Limb (tissue), 2 donors: ENCODE measurements at regions not wholly inside any gene's neighbourhood (a gene's known extent, or its start where the extent isn't known, plus 50 kb on each side); places are given as distances from the start of the nearest gene placed in this dataset.

Source experiments
- DNase-seq, 2 donors: peaks; one replicate each; pipeline ENCODE4 v3.0.0-alpha.2; 2016; ENCODE audit errors: extremely low spot score in 2 of 2

- peak in 1 of 2 donors; percentile 28 for DNase-seq
Measured at GRCh38 chr20:40806929-40807820, 118.1 kb upstream of the MAFB start.

GRCh38 chr20:40807821-40808170, 118.8 kb upstream of the MAFB start:
- peak in 1 of 2 donors; percentile 28 for DNase-seq

DNA sequence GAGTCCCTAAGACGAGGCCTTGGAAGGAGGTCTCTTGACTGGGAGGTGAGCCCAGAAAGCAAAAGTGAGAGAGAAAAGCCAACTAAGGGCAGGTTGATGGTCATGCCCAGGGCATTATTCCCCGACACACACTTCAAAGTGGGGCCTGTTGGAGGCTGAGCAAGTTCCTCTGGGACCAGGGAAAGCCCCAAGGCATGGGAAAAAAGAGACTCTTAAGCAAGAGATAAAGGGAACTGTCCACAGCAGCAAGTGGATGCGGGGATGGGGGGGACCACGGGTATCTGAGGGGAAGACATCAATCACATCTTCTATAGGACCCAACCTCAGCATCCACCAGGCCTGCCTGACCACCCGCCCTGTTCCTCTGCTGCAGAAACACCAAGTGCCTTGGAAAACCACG, 119.9 kb upstream of the MAFB start:
- peak in 1 of 2 donors; percentile 11 for DNase-seq

- DNase-seq = no peak
Measured at GRCh38 chr20:40809361-40809760, 120.3 kb upstream of the MAFB start.

DNA sequence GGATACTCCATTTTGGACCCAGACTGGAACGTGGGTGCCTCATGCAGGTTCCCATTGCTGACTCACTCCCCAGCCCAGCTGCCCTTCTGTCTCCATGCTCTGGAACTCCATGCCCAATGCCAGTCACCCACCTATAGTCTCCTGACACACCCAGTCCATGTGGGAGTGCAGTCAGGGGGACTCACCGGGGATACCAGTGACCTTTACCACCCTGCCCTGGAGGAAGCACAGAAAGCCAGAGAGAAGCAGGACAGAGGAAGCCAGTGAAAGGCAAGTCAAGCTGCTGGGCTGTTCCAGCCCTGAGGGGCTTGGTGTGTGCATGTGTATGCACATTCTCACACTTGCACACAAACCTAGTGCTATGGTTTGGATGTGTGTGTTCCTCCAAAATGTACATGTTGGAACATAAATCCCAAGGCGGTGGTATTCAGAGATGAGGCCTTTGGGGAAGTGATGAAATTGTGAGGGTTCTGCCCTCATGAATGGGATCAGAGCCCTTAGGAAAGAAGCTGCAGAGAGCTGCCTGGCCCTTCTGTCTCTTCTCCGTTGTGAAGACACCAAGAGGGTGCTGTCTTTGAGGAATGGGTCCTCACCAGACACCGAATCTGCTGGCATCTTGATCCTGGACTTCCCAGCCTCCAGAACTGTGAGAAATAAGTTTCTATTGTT, 121.4 kb upstream of the MAFB start:
- DNase-seq = peak in 1 of 2 donors; percentile 9

- peak in 1 of 2 donors; percentile 8 for DNase-seq
Measured at GRCh38 chr20:40811004-40811403, 122.0 kb upstream of the MAFB start.

DNA sequence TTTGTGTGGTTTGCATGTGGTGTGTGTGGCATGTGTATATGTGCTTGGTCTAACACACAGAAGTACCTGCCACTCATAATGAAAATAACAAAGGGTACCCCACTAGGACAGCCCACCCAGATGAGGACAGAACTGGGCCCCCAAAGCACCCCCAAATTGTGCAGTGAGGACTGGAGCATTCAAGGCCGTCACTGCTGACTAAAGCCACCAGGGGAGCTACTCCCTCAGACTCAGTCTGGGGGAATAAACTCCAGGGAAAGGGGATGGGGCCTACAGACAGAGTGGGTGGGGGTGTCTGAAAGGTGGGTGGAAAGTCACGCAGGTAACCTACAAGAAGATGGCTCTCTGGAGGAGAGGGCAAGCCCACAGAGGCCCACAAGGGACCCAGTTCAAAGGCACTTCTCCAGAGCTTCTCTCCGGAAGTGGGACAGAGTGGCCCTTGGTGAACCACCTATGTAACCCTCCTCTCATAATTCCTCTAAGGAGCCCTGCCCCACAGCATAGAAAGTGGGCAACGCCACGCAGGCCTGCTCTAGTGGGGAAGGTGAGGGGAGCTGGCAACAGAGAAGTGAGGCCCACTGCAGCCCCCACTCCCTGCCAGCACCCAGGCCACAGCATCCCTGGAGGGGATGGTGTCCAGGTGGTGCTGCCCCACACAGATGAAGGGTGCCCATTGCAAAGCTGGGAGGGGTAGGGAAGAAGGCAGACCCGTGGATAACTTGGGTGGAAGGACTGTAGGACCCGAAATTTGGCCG, 122.8 kb upstream of the MAFB start:
- peak in 1 of 2 donors; percentile 27 for DNase-seq

DNA sequence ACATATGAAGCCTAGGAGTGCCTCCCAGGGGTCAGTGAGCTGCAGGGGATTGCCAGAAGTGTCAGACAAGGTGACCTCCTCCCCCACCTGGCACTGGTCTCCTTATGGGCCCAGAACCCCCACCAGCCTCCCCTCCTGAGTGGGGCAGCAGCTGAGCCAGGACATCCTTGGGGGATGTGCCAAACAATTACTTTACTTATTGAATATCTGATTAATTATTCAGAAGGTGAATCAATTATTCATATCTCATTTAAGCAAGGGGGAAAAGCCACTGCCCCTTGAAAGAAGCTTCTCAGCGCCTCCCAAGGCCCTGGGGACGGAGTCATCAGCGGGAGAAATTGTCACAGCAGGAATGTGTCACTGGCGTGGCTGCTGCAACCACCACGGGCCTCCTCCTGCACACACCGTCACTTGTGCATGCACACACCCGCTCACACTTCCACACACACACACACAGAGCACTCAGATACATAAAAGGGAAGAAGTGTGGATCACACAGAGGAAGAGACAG, 123.4 kb upstream of the MAFB start:
- DNase-seq = no peak

DNA sequence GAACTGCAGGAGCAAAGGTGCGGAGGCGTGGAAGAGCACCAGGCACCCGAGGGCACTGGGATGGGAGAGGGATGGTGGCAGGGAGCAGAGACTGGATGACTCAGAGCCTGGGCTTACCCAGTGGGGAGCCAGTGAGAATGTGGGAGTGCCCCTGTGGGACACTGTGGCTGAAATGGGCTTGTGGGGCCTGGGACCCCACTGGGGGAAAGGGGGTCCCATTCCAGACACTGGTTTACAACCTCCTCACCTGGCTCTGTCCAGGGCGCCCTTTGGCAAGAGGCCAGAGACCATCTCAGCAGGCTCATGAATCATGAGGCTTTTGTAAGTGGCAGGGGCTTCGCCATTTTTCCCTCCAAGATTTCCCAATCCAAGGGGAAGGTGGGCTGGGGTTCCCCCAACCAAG, 124.0 kb upstream of the MAFB start:
- peak in 1 of 2 donors; percentile 15 for DNase-seq

- DNase-seq = peak; percentile 4 to 38
Measured at GRCh38 chr20:40813708-40814630, 124.9 kb upstream of the MAFB start.

GRCh38 chr20:40814631-40814960, 125.6 kb upstream of the MAFB start:
- DNase-seq = peak in 1 of 2 donors; percentile 12

GRCh38 chr20:40815156-40816038, 126.4 kb upstream of the MAFB start:
- peak in 1 of 2 donors; percentile 21 for DNase-seq

DNA sequence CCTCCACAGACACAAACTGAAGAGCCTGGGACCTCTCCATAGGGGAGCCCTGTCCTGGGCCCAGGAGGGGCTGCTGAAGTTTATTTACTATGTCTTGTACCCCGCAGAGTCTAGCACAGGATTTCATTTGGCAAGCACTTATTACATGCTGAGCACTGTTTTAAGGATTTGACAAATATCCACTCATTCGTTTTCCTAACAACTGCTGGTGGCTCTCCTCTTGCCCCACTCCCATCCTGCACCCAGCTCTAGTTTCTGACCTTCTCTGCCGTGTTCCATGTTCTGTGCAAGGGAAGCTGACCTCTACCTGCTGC, 127.0 kb upstream of the MAFB start:
- DNase-seq = peak in 1 of 2 donors; percentile 1

GRCh38 chr20:40821429-40821828, 132.4 kb upstream of the MAFB start:
- DNase-seq = no peak

GRCh38 chr20:40826699-40827098, 137.7 kb upstream of the MAFB start:
- no peak for DNase-seq

DNA sequence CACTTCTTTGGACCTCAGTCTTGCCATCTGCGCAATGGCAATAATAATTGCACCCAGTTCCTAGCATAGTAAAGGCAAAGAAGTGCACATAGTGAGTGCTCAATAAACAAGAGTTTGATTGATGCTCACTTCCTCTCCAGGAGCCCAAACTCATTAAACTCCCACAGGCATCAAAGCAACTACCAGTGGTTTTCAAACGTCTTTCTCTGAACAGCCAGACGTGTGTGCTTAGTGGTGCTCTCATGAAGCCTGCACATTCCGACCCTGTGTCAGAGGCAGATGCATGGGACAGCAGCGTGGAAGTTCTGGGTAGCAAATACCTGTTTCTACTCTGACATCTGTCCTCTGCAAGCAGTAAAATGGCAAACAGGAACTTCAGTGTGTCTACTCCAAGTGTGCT, 146.3 kb upstream of the MAFB start:
- no peak for DNase-seq

GRCh38 chr20:40838509-40838908, 149.5 kb upstream of the MAFB start:
- no peak for DNase-seq

- DNase-seq = peak in 1 of 2 donors; percentile 36
Measured at GRCh38 chr20:40843251-40843650, 154.2 kb upstream of the MAFB start.

GRCh38 chr20:40844332-40844731, 155.3 kb upstream of the MAFB start:
- DNase-seq = no peak

- no peak for DNase-seq
Measured at GRCh38 chr20:40848096-40848495, 159.1 kb upstream of the MAFB start.
